ENCODE measurements at regions not wholly inside any gene's neighbourhood (a gene's known extent, or its start where the extent isn't known, plus 50 kb on each side); places are given as distances from the start of the nearest gene placed in this dataset.
"Not testable (repeated sequence)": the region's sequence is repeated elsewhere in the genome, so short reads cannot be mapped to it uniquely, and the experiment has no call there.

DNA sequence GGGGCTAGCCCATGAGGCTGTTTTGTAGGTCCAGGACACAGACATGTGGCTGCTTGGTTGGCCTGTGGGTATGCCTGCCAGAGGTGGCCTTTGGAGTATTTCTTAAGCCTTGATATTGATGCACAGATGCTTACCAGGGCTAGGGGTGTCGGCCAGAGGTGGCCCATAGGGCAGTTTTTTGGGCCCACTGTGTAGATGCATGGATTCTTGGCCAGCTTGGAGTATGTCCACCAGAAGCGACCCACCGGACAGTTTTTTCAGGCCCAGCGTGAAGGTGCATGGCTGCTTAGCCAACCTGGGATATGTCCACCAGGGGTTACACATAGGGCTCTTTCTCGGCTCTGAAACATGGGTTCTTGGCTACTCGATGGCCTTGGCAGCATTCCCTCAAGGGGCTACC is 1199.1 kb downstream of the CNTNAP5 start:
- no peak for DNase-seq (ENCODE audit: low read depth, low spot score)
- Histone ChIP-seq H3K9ac (ENCODE audit: insufficient read length, low read depth) (no peak overlapping the region), H3K9me3 (ENCODE audit: insufficient read depth, low read length) (peaks cover 34% of the 10 kb centered on the region), H3K4me1 (ENCODE audit: insufficient read depth, insufficient read length) (no peaks in the 10 kb centered on the region), H3K4me3 (ENCODE audit: insufficient read length, low read depth) (no peak overlapping the region), H3K36me3 (ENCODE audit: insufficient read depth, insufficient read length, low read length) (no peaks in the 10 kb centered on the region), H3K27me3 (ENCODE audit: insufficient read depth, insufficient read length) (no peaks in the 10 kb centered on the region)
- TF ChIP-seq YY1 (IDR thresholded peaks at IDR 0.05; ENCODE audit: insufficient read depth, insufficient read length) (no peak), SUZ12 (IDR thresholded peaks at IDR 0.05; ENCODE audit: extremely low read depth, insufficient read depth, insufficient read length) (no peak), ZNF274 (IDR thresholded peaks at IDR 0.05; ENCODE audit: low read depth, low read length) (no peak)

DNA sequence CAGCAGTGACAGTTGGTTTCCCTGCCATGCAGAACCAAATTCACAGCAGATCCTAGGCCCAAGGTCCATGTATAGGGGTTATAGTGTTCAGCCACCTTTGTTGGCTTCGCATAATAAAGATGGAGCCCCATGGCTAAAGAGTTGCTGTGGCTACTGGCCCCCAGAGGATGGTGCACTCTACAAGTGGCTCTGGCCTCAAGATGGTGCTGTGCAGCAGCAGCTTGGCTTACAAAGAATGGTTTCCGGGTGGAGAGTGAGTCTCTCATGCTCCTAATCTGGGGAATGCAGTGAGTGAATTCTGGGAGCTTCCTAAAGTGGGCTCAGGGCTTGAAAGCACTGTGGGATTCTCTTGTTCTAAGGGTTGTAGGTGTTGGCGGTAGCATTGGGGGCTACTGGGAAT is 1199.7 kb downstream of the CNTNAP5 start:
- Histone ChIP-seq H3K4me1 (ENCODE audit: insufficient read depth, insufficient read length) (no peaks in the 10 kb centered on the region), H3K9ac (ENCODE audit: insufficient read length, low read depth) (no peak overlapping the region), H3K27me3 (ENCODE audit: insufficient read depth, insufficient read length) (no peaks in the 10 kb centered on the region), H3K4me3 (ENCODE audit: insufficient read length, low read depth) (no peak overlapping the region), H3K36me3 (ENCODE audit: insufficient read depth, insufficient read length, low read length) (no peaks in the 10 kb centered on the region), H3K9me3 (ENCODE audit: insufficient read depth, low read length) (peaks cover 34% of the 10 kb centered on the region)
- no peak for DNase-seq (ENCODE audit: low read depth, low spot score)
- TF ChIP-seq YY1 (IDR thresholded peaks at IDR 0.05; ENCODE audit: insufficient read depth, insufficient read length) (no peak), SUZ12 (IDR thresholded peaks at IDR 0.05; ENCODE audit: extremely low read depth, insufficient read depth, insufficient read length) (no peak), ZNF274 (IDR thresholded peaks at IDR 0.05; ENCODE audit: low read depth, low read length) (no peak)

DNA sequence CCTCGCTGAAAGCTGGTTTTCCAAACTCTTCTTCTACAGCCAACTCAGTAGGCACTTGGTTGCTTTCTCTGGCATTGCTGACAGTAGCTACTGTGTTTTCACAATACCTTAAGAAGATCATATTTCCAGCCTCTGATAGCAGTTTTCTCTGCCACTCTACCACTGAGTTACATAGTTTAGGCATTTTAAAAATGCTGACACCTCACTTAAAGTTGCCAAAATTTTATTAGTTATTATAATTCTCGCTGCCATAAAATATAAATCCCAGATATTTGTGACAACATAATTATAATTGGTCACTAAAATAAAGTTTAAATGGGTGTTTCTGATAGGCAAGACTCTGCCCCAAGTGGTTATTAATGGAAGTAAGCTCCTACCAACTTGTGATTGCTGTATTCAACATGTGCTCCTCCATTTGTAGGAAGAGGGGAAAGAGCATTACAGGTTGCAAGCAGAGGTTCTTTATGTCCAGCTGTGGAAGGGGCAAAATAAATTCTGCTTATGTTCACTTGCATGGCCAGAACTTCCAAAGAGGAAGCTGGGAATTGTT is 1202.8 kb downstream of the CNTNAP5 start:
- Histone ChIP-seq H3K9me3 (ENCODE audit: insufficient read depth, low read length) (peaks cover 15% of the 10 kb centered on the region; the same call in 1 of the 2 replicates), H3K36me3 (ENCODE audit: insufficient read depth, insufficient read length, low read length) (no peaks in the 10 kb centered on the region), H3K27me3 (ENCODE audit: insufficient read depth, insufficient read length) (no peaks in the 10 kb centered on the region), H3K9ac (ENCODE audit: insufficient read length, low read depth) (no peak overlapping the region), H3K4me3 (ENCODE audit: insufficient read length, low read depth) (no peak overlapping the region), H3K4me1 (ENCODE audit: insufficient read depth, insufficient read length) (no peaks in the 10 kb centered on the region)
- DNase-seq (ENCODE audit: low read depth, low spot score): no peak
- TF ChIP-seq YY1 (IDR thresholded peaks at IDR 0.05; ENCODE audit: insufficient read depth, insufficient read length) (no peak), SUZ12 (IDR thresholded peaks at IDR 0.05; ENCODE audit: extremely low read depth, insufficient read depth, insufficient read length) (no peak), ZNF274 (IDR thresholded peaks at IDR 0.05; ENCODE audit: low read depth, low read length) (no peak)

DNA sequence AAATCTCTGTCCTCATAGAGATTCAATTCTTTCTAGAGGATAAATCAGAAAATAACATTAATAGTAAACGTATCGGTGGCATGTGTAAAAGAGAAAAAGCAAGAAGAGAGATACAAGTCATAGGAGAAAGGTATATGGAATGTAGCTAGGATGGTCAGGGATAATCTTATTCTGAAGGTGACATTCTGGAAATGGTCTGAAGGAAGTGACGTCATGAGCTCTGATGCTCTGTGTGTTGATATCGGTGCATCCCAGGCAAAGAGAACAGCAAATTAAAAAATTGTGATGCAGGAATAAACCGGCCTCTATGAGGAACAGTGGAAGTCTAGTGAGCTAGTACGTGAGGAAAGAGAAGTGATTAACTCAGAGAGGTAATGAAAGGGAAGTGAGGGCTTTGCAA is 1215.8 kb downstream of the CNTNAP5 start:
- no peaks in the 10 kb centered on the region for H3K4me1 ChIP-seq (ENCODE audit: insufficient read depth, insufficient read length)
- no peaks in the 10 kb centered on the region for H3K36me3 ChIP-seq (ENCODE audit: insufficient read depth, insufficient read length, low read length)
- no peaks in the 10 kb centered on the region for H3K27me3 ChIP-seq (ENCODE audit: insufficient read depth, insufficient read length)
- TF ChIP-seq YY1 (IDR thresholded peaks at IDR 0.05; ENCODE audit: insufficient read depth, insufficient read length): no peak
- no peak for TF ChIP-seq ZNF274 (IDR thresholded peaks at IDR 0.05; ENCODE audit: low read depth, low read length)
- no peak for TF ChIP-seq SUZ12 (IDR thresholded peaks at IDR 0.05; ENCODE audit: extremely low read depth, insufficient read depth, insufficient read length)
- no peak overlapping the region for H3K9ac ChIP-seq (ENCODE audit: insufficient read length, low read depth)
- DNase-seq (ENCODE audit: low read depth, low spot score): no peak
- H3K9me3 ChIP-seq (ENCODE audit: insufficient read depth, low read length): no peaks in the 10 kb centered on the region
- H3K4me3 ChIP-seq (ENCODE audit: insufficient read length, low read depth): no peak overlapping the region

DNA sequence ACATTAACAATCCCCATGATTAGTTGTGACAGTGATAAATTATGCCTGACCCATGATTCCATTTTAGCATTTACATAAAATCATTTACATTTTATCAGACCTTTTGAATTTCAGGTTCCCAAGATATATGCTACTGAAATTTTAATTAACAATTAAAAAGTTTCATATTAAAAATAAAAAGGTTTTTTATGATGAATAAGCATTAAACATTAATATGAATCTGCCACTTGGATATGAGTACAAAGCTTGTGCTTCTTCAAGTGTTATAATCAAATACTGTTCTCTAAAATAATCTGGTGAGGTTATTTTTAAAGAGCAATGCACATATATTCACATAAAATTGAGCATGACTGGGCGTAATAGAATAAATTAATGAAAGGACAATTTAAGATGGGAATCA is 1218.0 kb downstream of the CNTNAP5 start:
- Histone ChIP-seq H3K4me1 (ENCODE audit: insufficient read depth, insufficient read length) (no peaks in the 10 kb centered on the region), H3K27me3 (ENCODE audit: insufficient read depth, insufficient read length) (no peaks in the 10 kb centered on the region), H3K9me3 (ENCODE audit: insufficient read depth, low read length) (no peaks in the 10 kb centered on the region), H3K9ac (ENCODE audit: insufficient read length, low read depth) (no peak overlapping the region), H3K36me3 (ENCODE audit: insufficient read depth, insufficient read length, low read length) (no peaks in the 10 kb centered on the region), H3K4me3 (ENCODE audit: insufficient read length, low read depth) (no peak overlapping the region)
- TF ChIP-seq ZNF274 (IDR thresholded peaks at IDR 0.05; ENCODE audit: low read depth, low read length) (no peak), YY1 (IDR thresholded peaks at IDR 0.05; ENCODE audit: insufficient read depth, insufficient read length) (no peak), SUZ12 (IDR thresholded peaks at IDR 0.05; ENCODE audit: extremely low read depth, insufficient read depth, insufficient read length) (no peak)
- DNase-seq (ENCODE audit: low read depth, low spot score): no peak

DNA sequence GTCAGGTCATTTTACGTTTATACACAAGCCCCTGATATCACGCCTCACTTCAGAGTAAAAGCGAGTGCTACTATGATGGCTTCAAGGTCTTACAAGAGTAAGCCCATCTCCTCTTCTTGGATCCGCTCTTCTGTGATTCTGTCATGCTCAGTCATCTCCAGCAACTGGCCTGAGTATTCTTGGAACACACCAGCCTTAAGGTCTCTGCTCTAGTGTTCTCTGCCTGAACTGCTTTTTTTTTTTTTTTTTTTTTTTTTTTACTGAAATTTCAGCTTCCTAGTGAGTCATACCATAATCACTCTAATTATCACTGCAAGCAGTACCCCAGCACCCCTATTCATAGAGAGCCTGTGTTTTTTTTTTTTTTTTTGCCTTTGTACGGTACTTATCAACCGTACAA is 1228.9 kb downstream of the CNTNAP5 start:
- Histone ChIP-seq H3K27me3 (ENCODE audit: insufficient read depth, insufficient read length) (no peaks in the 10 kb centered on the region), H3K36me3 (ENCODE audit: insufficient read depth, insufficient read length, low read length) (no peaks in the 10 kb centered on the region), H3K9ac (ENCODE audit: insufficient read length, low read depth) (no peak overlapping the region), H3K4me3 (ENCODE audit: insufficient read length, low read depth) (no peak overlapping the region), H3K4me1 (ENCODE audit: insufficient read depth, insufficient read length) (no peaks in the 10 kb centered on the region), H3K9me3 (ENCODE audit: insufficient read depth, low read length) (no peaks in the 10 kb centered on the region)
- no peak for DNase-seq (ENCODE audit: low read depth, low spot score)
- TF ChIP-seq ZNF274 (IDR thresholded peaks at IDR 0.05; ENCODE audit: low read depth, low read length) (no peak), YY1 (IDR thresholded peaks at IDR 0.05; ENCODE audit: insufficient read depth, insufficient read length) (no peak), SUZ12 (IDR thresholded peaks at IDR 0.05; ENCODE audit: extremely low read depth, insufficient read depth, insufficient read length) (no peak)

DNA sequence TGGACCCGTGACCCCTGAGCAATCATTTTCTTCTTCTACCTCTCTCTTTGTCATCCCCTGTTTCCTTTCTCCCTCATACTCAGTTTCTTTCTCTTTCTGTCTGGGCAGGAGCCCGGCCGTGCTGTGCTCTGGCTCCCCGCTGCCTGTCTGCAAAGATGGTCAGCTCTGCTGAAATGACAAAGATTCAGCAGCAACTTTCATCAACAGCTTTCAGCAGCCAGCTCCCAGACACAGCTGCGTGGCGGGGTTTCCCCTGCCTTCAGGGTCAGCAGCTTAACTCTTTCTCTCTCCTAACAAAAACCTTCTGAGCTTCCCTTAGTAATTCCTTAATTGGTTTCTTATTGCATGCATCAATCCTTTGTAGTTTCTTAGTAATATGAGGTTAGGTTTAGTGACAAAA is 1234.4 kb downstream of the CNTNAP5 start:
- no peak overlapping the region for H3K4me3 ChIP-seq (ENCODE audit: insufficient read length, low read depth)
- TF ChIP-seq YY1 (IDR thresholded peaks at IDR 0.05; ENCODE audit: insufficient read depth, insufficient read length): no peak
- TF ChIP-seq ZNF274 (IDR thresholded peaks at IDR 0.05; ENCODE audit: low read depth, low read length): no peak
- no peak for TF ChIP-seq SUZ12 (IDR thresholded peaks at IDR 0.05; ENCODE audit: extremely low read depth, insufficient read depth, insufficient read length)
- no peak overlapping the region for H3K9ac ChIP-seq (ENCODE audit: insufficient read length, low read depth)
- H3K36me3 ChIP-seq (ENCODE audit: insufficient read depth, insufficient read length, low read length): no peaks in the 10 kb centered on the region
- H3K27me3 ChIP-seq (ENCODE audit: insufficient read depth, insufficient read length): no peaks in the 10 kb centered on the region
- H3K4me1 ChIP-seq (ENCODE audit: insufficient read depth, insufficient read length): peaks cover 1% of the 10 kb centered on the region
- H3K9me3 ChIP-seq (ENCODE audit: insufficient read depth, low read length): no peaks in the 10 kb centered on the region
- DNase-seq (ENCODE audit: low read depth, low spot score): no peak

DNA sequence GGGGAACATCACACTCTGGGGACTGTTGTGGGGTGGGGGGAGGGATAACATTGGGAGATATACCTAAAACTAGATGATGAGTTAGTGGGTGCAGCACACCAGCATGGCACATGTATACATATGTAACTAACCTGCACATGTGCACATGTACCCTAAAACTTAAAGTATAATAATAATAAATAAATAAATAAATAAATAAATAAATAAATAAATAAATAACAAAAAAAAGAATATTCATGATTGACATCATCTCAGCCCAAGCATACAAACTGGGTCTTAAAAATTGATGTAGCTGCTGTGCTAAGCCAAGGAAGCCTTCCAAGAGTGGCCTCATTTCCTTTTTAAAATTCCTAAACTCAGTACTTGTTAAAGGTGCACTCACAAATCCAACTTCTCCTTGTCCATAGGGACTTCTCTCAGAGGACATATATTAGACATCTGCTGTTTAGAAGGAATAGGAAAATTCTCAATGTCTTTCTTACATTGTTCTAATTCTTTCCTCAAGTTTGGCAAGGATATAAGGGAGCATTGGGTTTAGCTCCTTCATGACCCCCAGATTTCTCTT is 1235.4 kb downstream of the CNTNAP5 start:
- not testable (repeated sequence) for H3K4me1 ChIP-seq (ENCODE audit: insufficient read depth, insufficient read length); H3K9me3 ChIP-seq (ENCODE audit: insufficient read depth, low read length); H3K36me3 ChIP-seq (ENCODE audit: insufficient read depth, insufficient read length, low read length); DNase-seq (ENCODE audit: low read depth, low spot score); H3K9ac ChIP-seq (ENCODE audit: insufficient read length, low read depth); H3K27me3 ChIP-seq (ENCODE audit: insufficient read depth, insufficient read length); H3K4me3 ChIP-seq (ENCODE audit: insufficient read length, low read depth)
